Psoas muscle (tissue), 7 donors: ENCODE measurements at regions not wholly inside any gene's neighbourhood (a gene's known extent, or its start where the extent isn't known, plus 50 kb on each side); places are given as distances from the start of the nearest gene placed in this dataset.

Experiments
- ATAC-seq, 4 donors: fragments of 200-7000 bp; cut with Tn5 transposase; one replicate each; pipeline ENCODE4 v1.9.1; 2020; ENCODE audit warnings: moderate library complexity in 3 of 4, mild to moderate bottlenecking in 2 of 4
- DNase-seq, 2 donors: peaks; one replicate each; pipeline ENCODE4 v3.0.0-alpha.2; 2020
- H3K27ac ChIP-seq: fragments of 200-600 bp; one replicate; pipeline ENCODE4 v1.8.0; 2022
- H3K27me3 ChIP-seq, 3 donors: fragments of 200-600 bp in 1 of 3; one replicate each; pipeline versions ENCODE4 v1.6.1 to v1.8.0; 2013 to 2022; ENCODE audit warnings: low read length in 2 of 3, mild to moderate bottlenecking in 2 of 3, moderate library complexity in 1 of 3; ENCODE audit not compliant: insufficient read depth in 3 of 3
- H3K36me3 ChIP-seq, 2 donors: fragments of 200-600 bp in 1 of 2; one replicate each; pipeline versions ENCODE4 v1.6.1 to v1.8.0; 2013 to 2022; ENCODE audit warnings: low read depth in 1 of 2, mild to moderate bottlenecking in 1 of 2, moderate library complexity in 1 of 2; ENCODE audit not compliant: insufficient read depth in 1 of 2
- H3K4me1 ChIP-seq: fragments of 200-600 bp; one replicate; pipeline ENCODE4 v1.8.0; 2022
- H3K4me3 ChIP-seq: fragments of 200-600 bp; one replicate; pipeline ENCODE4 v1.8.0; 2022; ENCODE audit warnings: mild to moderate bottlenecking
- H3K9me3 ChIP-seq: fragments of 200-600 bp; one replicate; pipeline ENCODE4 v1.8.0; 2022
- WGBS, 3 donors: extraction: QIAGEN DNeasy Blood & Tissue Kit; methylation state at CpG; one replicate each; pipeline versions ENCODE4 v1.1.6 to v1.1.7; 2013; 5-methylcytosine and 5-hydroxymethylcytosine counted together
- intact Hi-C, 2 donors: fragments of 100-400 bp; cut with DNase I; formaldehyde crosslinking; loops; one replicate each; pipeline versions ENCODE4 v1.11.0 to v1.14.2; 2022
- TF ChIP-seq, protein P1 (sequence below): fragments of 200-600 bp; IDR thresholded peaks from one replicate; pipeline ENCODE4 v1.8.0; 2022; ENCODE audit warnings: antibody characterized with exemption
- donor health status: healthy with polysubstance abuse.
- donor health status: DM: no; HTN: no; CAD: no; lungs with moderate emphysema.
- donor health status: Bipolar disorder and iron deficiency.
- donor health status: healthy.
- donor health status: DM: yes; HTN: yes; CAD: no.
- donor health status: DM: no; HTN: no; CAD: no.
- donor health status: DM: yes; HTN: yes; CAD: no.

DNA sequence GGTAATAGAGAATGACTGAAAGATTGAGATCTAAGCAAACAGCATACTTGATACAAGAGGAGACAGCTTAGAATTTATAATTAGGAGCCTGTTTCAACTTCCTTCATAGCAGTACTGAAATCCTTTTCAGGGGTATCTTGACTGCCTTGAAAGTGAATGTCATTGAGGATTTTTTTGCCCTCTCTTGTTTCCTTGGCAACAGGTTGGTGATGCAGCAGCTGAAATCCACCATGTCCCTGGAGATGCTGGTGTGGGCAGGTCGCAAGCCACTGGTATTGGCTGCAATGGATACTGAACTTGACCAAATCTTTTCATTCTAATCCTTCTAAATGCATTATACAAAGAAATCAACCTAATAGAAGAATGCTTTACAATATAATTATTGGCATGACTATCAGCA, 59.3 kb upstream of the GAP43 start:
- no peak for ATAC-seq
- intact Hi-C loops, result no loop called here
- Histone ChIP-seq H3K27ac (no peak overlapping the region), H3K4me3 (no peak overlapping the region), H3K36me3 (no peaks in the 10 kb centered on the region), H3K27me3 (no peaks in the 10 kb centered on the region), H3K9me3 (no peaks in the 10 kb centered on the region), H3K4me1 (no peaks in the 10 kb centered on the region)
- 88 to 92% (median 89%) methylated on average over 1 of the region's 1 CpG for WGBS, 3 donors
- TF ChIP-seq, protein P1, sequence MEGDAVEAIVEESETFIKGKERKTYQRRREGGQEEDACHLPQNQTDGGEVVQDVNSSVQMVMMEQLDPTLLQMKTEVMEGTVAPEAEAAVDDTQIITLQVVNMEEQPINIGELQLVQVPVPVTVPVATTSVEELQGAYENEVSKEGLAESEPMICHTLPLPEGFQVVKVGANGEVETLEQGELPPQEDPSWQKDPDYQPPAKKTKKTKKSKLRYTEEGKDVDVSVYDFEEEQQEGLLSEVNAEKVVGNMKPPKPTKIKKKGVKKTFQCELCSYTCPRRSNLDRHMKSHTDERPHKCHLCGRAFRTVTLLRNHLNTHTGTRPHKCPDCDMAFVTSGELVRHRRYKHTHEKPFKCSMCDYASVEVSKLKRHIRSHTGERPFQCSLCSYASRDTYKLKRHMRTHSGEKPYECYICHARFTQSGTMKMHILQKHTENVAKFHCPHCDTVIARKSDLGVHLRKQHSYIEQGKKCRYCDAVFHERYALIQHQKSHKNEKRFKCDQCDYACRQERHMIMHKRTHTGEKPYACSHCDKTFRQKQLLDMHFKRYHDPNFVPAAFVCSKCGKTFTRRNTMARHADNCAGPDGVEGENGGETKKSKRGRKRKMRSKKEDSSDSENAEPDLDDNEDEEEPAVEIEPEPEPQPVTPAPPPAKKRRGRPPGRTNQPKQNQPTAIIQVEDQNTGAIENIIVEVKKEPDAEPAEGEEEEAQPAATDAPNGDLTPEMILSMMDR, result no peak
- no peak for DNase-seq

DNA sequence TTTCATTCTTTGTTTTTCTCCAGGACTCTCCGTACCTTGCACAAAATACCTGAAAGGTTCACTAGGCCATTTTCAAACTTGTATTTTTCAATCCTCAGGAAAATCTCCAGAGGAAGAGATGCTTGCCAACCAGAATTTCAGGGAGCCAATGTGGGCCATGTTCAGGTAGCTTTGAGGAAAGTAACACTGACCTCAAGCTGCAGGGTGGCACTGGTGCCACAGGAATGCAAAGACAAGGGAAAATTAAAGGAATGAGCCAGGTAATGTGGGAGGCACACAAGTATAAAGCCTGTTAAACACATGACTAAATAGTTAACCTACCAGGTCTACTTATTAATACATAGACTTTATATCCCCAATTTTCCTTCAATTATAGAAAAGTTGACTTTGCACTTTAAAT, 51.9 kb upstream of the GAP43 start:
- H3K36me3 ChIP-seq, result no peaks in the 10 kb centered on the region
- no peaks in the 10 kb centered on the region for H3K4me1 ChIP-seq
- 83 to 93% (median 91%) methylated on average over 1 of the region's 1 CpG for WGBS, 3 donors
- DNase-seq, result no peak
- ATAC-seq, result no peak
- H3K27me3 ChIP-seq, result no peaks in the 10 kb centered on the region
- H3K9me3 ChIP-seq, result no peaks in the 10 kb centered on the region
- no peak overlapping the region for H3K27ac ChIP-seq
- intact Hi-C loops, result no loop called here
- H3K4me3 ChIP-seq, result no peak overlapping the region
- TF ChIP-seq, protein P1, result no peak
